Panc1 (cell line): ENCODE measurements at regions not wholly inside any gene's neighbourhood (a gene's known extent, or its start where the extent isn't known, plus 50 kb on each side); places are given as distances from the start of the nearest gene placed in this dataset.

ENCODE experiments used
- ATAC-seq: fragments of 200-7000 bp; cut with Tn5 transposase; 2 replicates; pipeline ENCODE4 v1.9.1; 2020; ENCODE audit warnings: mild to moderate bottlenecking, moderate library complexity
- BruUV-seq: library from RNA; stranded (reverse); fragments of 400-500 nt; replicated peaks from 2 replicates; lab custom pipeline; 2021; lab: Mats Ljungman, UMichigan
- CTCF ChIA-PET: fragments of 300-600 bp; sonication (Branson Sonifier 250); formaldehyde crosslinking; loops from one replicate; lab custom pipeline; 2022; ENCODE audit warnings: antibody characterized with exemption; lab: Charles Lee
- POLR2A ChIA-PET: fragments of 300-600 bp; sonication (Branson Sonifier 250); formaldehyde crosslinking; loops from one replicate; lab custom pipeline; 2022; ENCODE audit warnings: antibody characterized with exemption; lab: Charles Lee
- DNase-seq: peaks from one replicate; pipeline ENCODE4 v3.0.0-alpha.2; 2010; ENCODE audit warnings: low read depth, low spot score
- H3K27ac ChIP-seq: 2 replicates; pipeline ENCODE4 v1.5.1; 2011; ENCODE audit warnings: mild to moderate bottlenecking, low read length, inconsistent platforms
- H3K27me3 ChIP-seq: fragments of 200-500 bp; sonication (Bioruptor generic); 2 replicates; pipeline ENCODE4 v1.6.0; 2014; ENCODE audit warnings: low read length, inconsistent platforms; ENCODE audit not compliant: control insufficient read depth, insufficient read depth
- H3K36me3 ChIP-seq: fragments of 200-500 bp; sonication (Bioruptor generic); 2 replicates; pipeline ENCODE4 v1.5.1; 2014; ENCODE audit warnings: inconsistent platforms, mild to moderate bottlenecking, low read length, moderate library complexity; ENCODE audit not compliant: control insufficient read depth, insufficient read depth
- H3K4me1 ChIP-seq: 2 replicates; pipeline ENCODE4 v1.5.1; 2011; ENCODE audit warnings: inconsistent platforms, mild to moderate bottlenecking, low read length, moderate library complexity; ENCODE audit not compliant: control insufficient read depth, insufficient read depth
- H3K4me3 ChIP-seq, 2 experiments: 2 replicates each; pipeline ENCODE4 v1.5.1; 2011 to 2012; ENCODE audit warnings: low read depth in 2 of 2, low read length in 2 of 2, mild to moderate bottlenecking in 2 of 2, inconsistent platforms in 1 of 2, moderate library complexity in 1 of 2
- H3K9me3 ChIP-seq: fragments of 200-500 bp; sonication (Bioruptor generic); 2 replicates; pipeline ENCODE4 v1.5.1; 2014; ENCODE audit warnings: low read depth, mild to moderate bottlenecking, inconsistent platforms, low read length, moderate library complexity; ENCODE audit not compliant: control insufficient read depth, insufficient read depth
- POLR2AphosphoS5 ChIP-seq: IDR thresholded peaks from 2 replicates; pipeline ENCODE4 v1.6.1; 2012; ENCODE audit warnings: mild to moderate bottlenecking, low read depth, low read length, moderate library complexity
- REST ChIP-seq, 2 experiments: IDR thresholded peaks; 2 replicates each; pipeline ENCODE4 v1.6.1; 2011 to 2012; ENCODE audit warnings: low read depth in 2 of 2, control low read depth in 1 of 2, low read length in 1 of 2, mild to moderate bottlenecking in 1 of 2, moderate library complexity in 1 of 2; ENCODE audit not compliant: insufficient read depth in 1 of 2
- SIN3A ChIP-seq: IDR thresholded peaks from 2 replicates; pipeline ENCODE4 v1.6.1; 2012; ENCODE audit warnings: low read depth, mild to moderate bottlenecking, low read length, moderate library complexity, borderline replicate concordance; ENCODE audit not compliant: insufficient read depth
- TCF7L2 ChIP-seq: IDR thresholded peaks from 2 replicates; pipeline ENCODE4 v1.6.1; 2011; ENCODE audit warnings: mild to moderate bottlenecking, low read depth, low read length, inconsistent platforms
- in situ Hi-C: cut with HindIII; loops from 2 replicates; pipeline ENCODE4 v1.10.0; 2016; ENCODE audit warnings: low sequenced_read_pairs, low pct_unique_long_range_greater_than_20kb
- intact Hi-C: fragments of 100-400 bp; cut with micrococcal nuclease; formaldehyde crosslinking; loops from one replicate; pipeline ENCODE4 v1.10.0; 2022; ENCODE audit not compliant: unreplicated experiment
- TF ChIP-seq, protein P1 (sequence below): fragments of 450-650 bp; IDR thresholded peaks from 2 replicates; pipeline ENCODE4 v1.5.1; 2017; ENCODE audit warnings: mild to moderate bottlenecking

GRCh38 chr15:88309363-88309762 is 52.8 kb upstream of the NTRK3 start:
- Histone ChIP-seq H3K36me3 (no peaks in the 10 kb centered on the region), H3K4me1 (no peaks in the 10 kb centered on the region), H3K27ac (no peak overlapping the region), H3K27me3 (peaks cover 8% of the 10 kb centered on the region; the same call in 1 of the 2 replicates), H3K4me3 (no peak overlapping the region), H3K9me3 (no peaks in the 10 kb centered on the region)
- BruUV-seq, result no TSS peak
- ATAC-seq (no peak), DNase-seq (no peak)
- in situ Hi-C loops (no loop called here), intact Hi-C loops (no loop called here)
- TF ChIP-seq POLR2AphosphoS5, result no peak
- no peak for TF ChIP-seq REST (IDR thresholded peaks at IDR 0.05; ENCODE audit: insufficient read depth in 1 of 2, low read depth in 2 of 2, low read length in 1 of 2)
- TF ChIP-seq SIN3A, result no peak
- TF ChIP-seq, protein P1, sequence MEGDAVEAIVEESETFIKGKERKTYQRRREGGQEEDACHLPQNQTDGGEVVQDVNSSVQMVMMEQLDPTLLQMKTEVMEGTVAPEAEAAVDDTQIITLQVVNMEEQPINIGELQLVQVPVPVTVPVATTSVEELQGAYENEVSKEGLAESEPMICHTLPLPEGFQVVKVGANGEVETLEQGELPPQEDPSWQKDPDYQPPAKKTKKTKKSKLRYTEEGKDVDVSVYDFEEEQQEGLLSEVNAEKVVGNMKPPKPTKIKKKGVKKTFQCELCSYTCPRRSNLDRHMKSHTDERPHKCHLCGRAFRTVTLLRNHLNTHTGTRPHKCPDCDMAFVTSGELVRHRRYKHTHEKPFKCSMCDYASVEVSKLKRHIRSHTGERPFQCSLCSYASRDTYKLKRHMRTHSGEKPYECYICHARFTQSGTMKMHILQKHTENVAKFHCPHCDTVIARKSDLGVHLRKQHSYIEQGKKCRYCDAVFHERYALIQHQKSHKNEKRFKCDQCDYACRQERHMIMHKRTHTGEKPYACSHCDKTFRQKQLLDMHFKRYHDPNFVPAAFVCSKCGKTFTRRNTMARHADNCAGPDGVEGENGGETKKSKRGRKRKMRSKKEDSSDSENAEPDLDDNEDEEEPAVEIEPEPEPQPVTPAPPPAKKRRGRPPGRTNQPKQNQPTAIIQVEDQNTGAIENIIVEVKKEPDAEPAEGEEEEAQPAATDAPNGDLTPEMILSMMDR, result no peak
- no peak for TF ChIP-seq TCF7L2
- ChIA-PET CTCF (interaction anchor here (0.6 kb wide), 1 partner anchor 102 kb away, joined by 3 read pairs; no protein-coding TSS in a partner anchor), POLR2A (no interaction called here)

DNA sequence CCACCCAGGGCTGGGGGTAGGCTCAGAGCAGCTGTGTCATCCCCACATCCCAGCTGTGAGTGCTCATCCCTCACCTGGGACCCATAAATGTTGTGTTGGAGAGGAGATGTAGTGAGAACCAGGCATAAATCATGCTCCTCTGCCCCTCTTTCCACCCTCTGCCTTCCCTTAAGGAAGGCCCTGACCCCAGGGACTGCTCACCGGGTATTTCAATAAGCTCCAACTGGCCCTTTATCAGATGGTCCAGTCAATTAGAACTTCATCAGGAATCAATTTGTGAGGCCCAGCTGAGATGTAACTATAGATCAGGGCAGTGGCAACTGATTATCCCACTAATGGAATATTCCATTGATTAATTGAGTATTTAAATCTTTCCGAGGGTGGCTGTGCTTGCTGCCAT is 50.8 kb upstream of the NTRK3 start:
- ChIA-PET POLR2A (no interaction called here), CTCF (no interaction called here)
- Histone ChIP-seq H3K27me3 (peaks cover 4% of the 10 kb centered on the region; the same call in 1 of the 2 replicates), H3K9me3 (no peaks in the 10 kb centered on the region), H3K4me1 (no peaks in the 10 kb centered on the region), H3K4me3 (no peak overlapping the region), H3K27ac (no peak overlapping the region), H3K36me3 (no peaks in the 10 kb centered on the region)
- DNase-seq (no peak), ATAC-seq (no peak)
- TF ChIP-seq TCF7L2 (no peak), REST (IDR thresholded peaks at IDR 0.05; ENCODE audit: insufficient read depth in 1 of 2, low read depth in 2 of 2, low read length in 1 of 2) (no peak), SIN3A (no peak), POLR2AphosphoS5 (no peak)
- TF ChIP-seq, protein P1, result no peak
- intact Hi-C loops (no loop called here), in situ Hi-C loops (no loop called here)
- no TSS peak for BruUV-seq
